ENCODE measurements at regions not wholly inside any gene's neighbourhood (a gene's known extent, or its start where the extent isn't known, plus 50 kb on each side); places are given as distances from the start of the nearest gene placed in this dataset.
"Not testable (repeated sequence)": the region's sequence is repeated elsewhere in the genome, so short reads cannot be mapped to it uniquely, and the experiment has no call there.

DNA sequence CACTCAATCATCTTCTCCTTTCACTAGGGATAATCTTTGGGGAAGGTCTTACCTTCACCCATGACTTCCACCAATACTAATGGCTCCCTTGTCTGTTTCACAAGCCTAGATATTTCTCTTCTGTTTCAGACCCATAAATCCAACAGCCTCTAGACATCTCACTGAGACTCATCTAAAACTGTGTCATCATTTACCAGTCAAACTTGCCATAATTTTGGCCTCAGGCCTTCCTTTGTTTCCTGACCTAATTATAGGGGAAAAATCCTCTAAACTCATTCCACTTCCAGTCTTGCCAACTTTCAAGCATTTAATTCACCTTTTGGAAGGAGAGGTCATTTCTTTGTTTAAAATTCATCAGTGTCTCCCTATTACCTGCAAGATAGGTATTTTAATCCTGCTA is 181.0 kb upstream of the CNKSR2 start:
- no peaks in the 10 kb centered on the region for H3K36me3 ChIP-seq (ENCODE audit: control insufficient read depth, insufficient read depth, low read length)
- no peak for DNase-seq (ENCODE audit: low read depth in 4 of 6, low spot score in 6 of 6)
- H3K4me3 ChIP-seq (ENCODE audit: low read depth, low read length), result no peak overlapping the region
- no peaks in the 10 kb centered on the region for H3K27me3 ChIP-seq (ENCODE audit: control insufficient read depth, insufficient read depth, low read length)
- no peaks in the 10 kb centered on the region for H3K9me3 ChIP-seq (ENCODE audit: control insufficient read depth, insufficient read depth, low read length)
- H3K4me1 ChIP-seq (ENCODE audit: control insufficient read depth, insufficient read depth, low read length), result no peaks in the 10 kb centered on the region
- no peak overlapping the region for H3K27ac ChIP-seq (ENCODE audit: low read depth, low read length)

DNA sequence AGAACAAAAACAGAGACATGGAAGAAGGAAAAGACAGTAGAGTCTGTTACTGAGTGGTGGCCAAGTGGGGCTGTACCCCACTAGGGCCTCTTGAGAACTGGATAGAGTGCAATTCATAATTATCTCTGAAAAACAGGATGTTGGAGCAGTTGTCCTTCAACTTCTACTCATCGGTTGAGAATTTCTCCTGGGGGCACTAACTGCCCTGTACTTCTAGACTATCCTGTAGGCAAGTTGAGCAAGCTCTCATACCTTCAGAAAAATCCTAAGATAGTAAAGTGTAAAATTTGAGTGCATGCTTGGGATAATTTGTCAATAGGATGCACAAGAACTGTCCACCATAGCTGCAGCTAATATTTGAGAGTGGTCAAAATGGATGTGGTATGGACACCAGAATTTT is 179.7 kb upstream of the CNKSR2 start:
- Histone ChIP-seq H3K27ac (ENCODE audit: low read depth, low read length) (no peak overlapping the region), H3K27me3 (ENCODE audit: control insufficient read depth, insufficient read depth, low read length) (no peaks in the 10 kb centered on the region), H3K9me3 (ENCODE audit: control insufficient read depth, insufficient read depth, low read length) (no peaks in the 10 kb centered on the region), H3K4me1 (ENCODE audit: control insufficient read depth, insufficient read depth, low read length) (no peaks in the 10 kb centered on the region), H3K36me3 (ENCODE audit: control insufficient read depth, insufficient read depth, low read length) (no peaks in the 10 kb centered on the region), H3K4me3 (ENCODE audit: low read depth, low read length) (no peak overlapping the region)
- 100% methylated on average over 1 of the region's 1 CpG for WGBS (ENCODE audit: insufficient coverage)
- no peak for DNase-seq (ENCODE audit: low read depth in 4 of 6, low spot score in 6 of 6)

DNA sequence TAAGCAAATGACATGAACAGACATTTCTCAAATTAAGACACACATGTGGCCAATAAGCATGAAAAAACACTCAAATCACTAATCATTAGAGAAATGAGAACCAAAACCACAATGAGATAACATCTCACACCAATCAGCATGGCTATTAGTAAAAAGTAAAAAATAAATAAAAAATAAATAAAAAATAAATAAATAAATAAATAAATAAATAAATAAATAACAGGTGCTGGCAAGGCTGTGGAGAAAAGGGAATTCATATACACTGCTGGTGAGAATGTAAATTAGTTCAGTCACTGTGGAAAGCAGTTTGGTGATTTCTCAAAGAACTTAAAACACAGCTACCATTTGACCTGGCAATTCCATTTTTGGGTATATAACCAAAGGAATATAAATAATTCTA is 167.1 kb upstream of the CNKSR2 start:
- H3K36me3 ChIP-seq (ENCODE audit: control insufficient read depth, insufficient read depth, low read length), result no peaks in the 10 kb centered on the region

DNA sequence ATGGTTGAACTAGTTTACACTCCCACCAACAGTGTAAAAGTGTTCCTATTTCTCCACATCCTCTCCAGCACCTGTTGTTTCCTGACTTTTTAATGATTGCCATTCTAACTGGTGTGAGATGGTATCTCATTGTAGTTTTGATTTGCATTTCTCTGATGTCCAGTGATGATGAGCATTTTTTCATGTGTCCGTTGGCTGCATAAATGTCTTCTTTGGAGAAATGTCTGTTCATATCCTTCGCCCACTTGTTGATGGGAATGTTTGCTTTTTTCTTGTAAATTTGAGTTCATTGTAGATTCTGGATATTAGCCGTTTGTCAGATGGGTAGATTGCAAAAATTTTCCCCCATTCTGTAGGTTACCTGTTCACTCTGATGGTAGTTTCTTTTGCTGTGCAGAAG is 155.0 kb upstream of the CNKSR2 start:
- not testable (repeated sequence) for H3K9me3 ChIP-seq (ENCODE audit: control insufficient read depth, insufficient read depth, low read length); H3K4me1 ChIP-seq (ENCODE audit: control insufficient read depth, insufficient read depth, low read length); H3K27me3 ChIP-seq (ENCODE audit: control insufficient read depth, insufficient read depth, low read length); H3K4me3 ChIP-seq (ENCODE audit: low read depth, low read length); DNase-seq (ENCODE audit: low read depth in 4 of 6, low spot score in 6 of 6); H3K27ac ChIP-seq (ENCODE audit: low read depth, low read length); H3K36me3 ChIP-seq (ENCODE audit: control insufficient read depth, insufficient read depth, low read length)
- WGBS (ENCODE audit: insufficient coverage), result no CpG with 5 or more reads among the region's 3 CpGs

More for the DNA sequence above, 167.1 kb upstream of the CNKSR2 start:
- Histone ChIP-seq H3K27me3 (ENCODE audit: control insufficient read depth, insufficient read depth, low read length) (no peaks in the 10 kb centered on the region), H3K4me1 (ENCODE audit: control insufficient read depth, insufficient read depth, low read length) (no peaks in the 10 kb centered on the region), H3K27ac (ENCODE audit: low read depth, low read length) (no peak overlapping the region), H3K4me3 (ENCODE audit: low read depth, low read length) (no peak overlapping the region), H3K9me3 (ENCODE audit: control insufficient read depth, insufficient read depth, low read length) (no peaks in the 10 kb centered on the region)
- DNase-seq (ENCODE audit: low read depth in 4 of 6, low spot score in 6 of 6), result no peak

DNA sequence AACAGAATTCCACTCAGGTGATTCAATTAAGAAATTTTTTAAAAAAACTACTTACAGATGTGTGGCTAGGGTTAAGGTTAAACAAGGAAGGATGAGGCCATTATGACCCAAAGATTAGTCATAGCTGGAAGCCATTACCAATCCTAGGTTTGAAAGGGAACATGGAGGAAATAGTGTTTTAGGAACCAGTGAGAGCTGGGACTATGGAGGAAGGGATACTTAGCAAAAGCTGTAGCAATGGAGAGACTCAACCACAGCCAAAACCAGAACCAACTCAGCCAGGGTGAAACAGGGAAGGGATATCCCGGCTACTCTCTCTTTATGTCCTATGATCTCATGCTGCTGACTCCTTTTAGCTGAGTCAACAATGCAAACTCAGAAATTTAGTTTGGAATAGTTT is 148.6 kb upstream of the CNKSR2 start:
- H3K27ac ChIP-seq (ENCODE audit: low read depth, low read length), result no peak overlapping the region
- H3K4me1 ChIP-seq (ENCODE audit: control insufficient read depth, insufficient read depth, low read length), result no peaks in the 10 kb centered on the region
- no peak for DNase-seq (ENCODE audit: low read depth in 4 of 6, low spot score in 6 of 6)
- H3K4me3 ChIP-seq (ENCODE audit: low read depth, low read length), result no peak overlapping the region
- no peaks in the 10 kb centered on the region for H3K27me3 ChIP-seq (ENCODE audit: control insufficient read depth, insufficient read depth, low read length)
- no peaks in the 10 kb centered on the region for H3K36me3 ChIP-seq (ENCODE audit: control insufficient read depth, insufficient read depth, low read length)
- no peaks in the 10 kb centered on the region for H3K9me3 ChIP-seq (ENCODE audit: control insufficient read depth, insufficient read depth, low read length)
- no CpG with 5 or more reads among the region's 1 CpG for WGBS (ENCODE audit: insufficient coverage)

DNA sequence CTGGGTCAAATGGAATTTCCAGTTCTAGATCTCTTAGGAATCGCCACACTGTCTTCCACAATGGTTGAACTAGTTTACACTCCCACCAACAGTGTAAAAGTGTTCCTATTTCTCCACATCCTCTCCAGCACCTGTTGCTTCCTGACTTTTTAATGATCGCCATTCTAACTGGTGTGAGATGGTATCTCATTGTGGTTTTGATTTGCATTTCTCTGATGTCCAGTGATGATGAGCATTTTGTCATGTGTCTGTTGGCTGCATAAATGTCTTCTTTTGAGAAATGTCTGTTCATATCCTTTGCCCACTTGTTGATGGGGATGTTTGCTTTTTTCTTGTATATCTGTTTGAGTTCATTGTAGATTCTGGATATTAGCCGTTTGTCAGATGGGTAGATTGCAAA is 145.2 kb upstream of the CNKSR2 start:
- no CpG with 5 or more reads among the region's 3 CpGs for WGBS (ENCODE audit: insufficient coverage)
- H3K4me1 ChIP-seq (ENCODE audit: control insufficient read depth, insufficient read depth, low read length); DNase-seq (ENCODE audit: low read depth in 4 of 6, low spot score in 6 of 6); H3K9me3 ChIP-seq (ENCODE audit: control insufficient read depth, insufficient read depth, low read length); H3K27me3 ChIP-seq (ENCODE audit: control insufficient read depth, insufficient read depth, low read length); H3K4me3 ChIP-seq (ENCODE audit: low read depth, low read length); H3K27ac ChIP-seq (ENCODE audit: low read depth, low read length); H3K36me3 ChIP-seq (ENCODE audit: control insufficient read depth, insufficient read depth, low read length): not testable (repeated sequence)

DNA sequence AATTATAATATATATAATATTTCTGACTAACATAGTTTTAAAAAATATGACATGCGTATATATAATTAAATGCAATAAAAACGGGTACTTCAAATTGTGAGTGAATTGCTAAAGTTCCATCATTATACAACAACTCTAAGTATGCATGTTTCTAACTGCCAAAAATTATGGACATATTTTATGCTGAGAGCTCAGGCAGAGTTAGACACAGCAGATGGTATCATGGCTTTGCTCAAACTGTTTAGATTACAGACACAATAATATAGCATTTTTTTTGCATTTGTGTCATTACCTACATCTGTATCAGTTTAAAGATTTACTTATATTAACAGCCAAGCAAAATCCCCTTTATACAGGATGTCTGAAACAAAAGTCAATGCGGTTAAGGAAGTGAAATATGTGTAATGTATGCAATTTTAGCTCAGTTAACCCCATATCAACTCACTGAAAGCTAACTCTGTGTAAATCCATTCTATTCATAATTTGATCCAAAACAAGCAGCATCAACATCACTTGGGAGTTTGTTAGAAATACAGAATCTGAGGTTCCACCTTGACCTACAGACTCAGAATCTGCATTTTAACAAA is 119.1 kb upstream of the CNKSR2 start:
- no peaks in the 10 kb centered on the region for H3K36me3 ChIP-seq (ENCODE audit: control insufficient read depth, insufficient read depth, low read length)
- H3K27ac ChIP-seq (ENCODE audit: low read depth, low read length), result no peak overlapping the region
- H3K27me3 ChIP-seq (ENCODE audit: control insufficient read depth, insufficient read depth, low read length), result no peaks in the 10 kb centered on the region
- no CpG with 5 or more reads among the region's 3 CpGs for WGBS (ENCODE audit: insufficient coverage)
- peak in 2 of 6 donors; percentile 6 to 56 for DNase-seq (ENCODE audit: low read depth in 4 of 6, low spot score in 6 of 6)
- no peak overlapping the region for H3K4me3 ChIP-seq (ENCODE audit: low read depth, low read length)
- H3K4me1 ChIP-seq (ENCODE audit: control insufficient read depth, insufficient read depth, low read length), result no peaks in the 10 kb centered on the region
- H3K9me3 ChIP-seq (ENCODE audit: control insufficient read depth, insufficient read depth, low read length), result no peaks in the 10 kb centered on the region

DNA sequence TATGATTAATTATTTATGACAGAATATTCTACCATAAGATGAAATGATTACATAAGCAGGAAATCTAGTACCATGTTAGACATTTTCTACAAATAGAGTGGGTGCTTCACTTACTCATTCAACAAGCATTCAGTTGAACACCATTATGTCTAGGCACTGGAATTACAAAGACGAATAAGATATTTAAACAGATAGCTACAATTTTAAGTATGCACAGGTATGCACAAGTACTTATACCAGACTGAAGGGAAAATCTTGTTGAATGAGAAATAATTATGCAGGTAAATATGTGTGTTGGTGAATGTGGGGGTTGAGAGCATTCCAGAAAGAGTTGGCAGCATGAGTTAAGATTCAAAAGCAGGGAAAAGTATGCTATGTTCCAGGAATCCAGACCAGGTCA is 107.3 kb upstream of the CNKSR2 start:
- no peaks in the 10 kb centered on the region for H3K36me3 ChIP-seq (ENCODE audit: control insufficient read depth, insufficient read depth, low read length)
- no peak overlapping the region for H3K4me3 ChIP-seq (ENCODE audit: low read depth, low read length)
- DNase-seq (ENCODE audit: low read depth in 4 of 6, low spot score in 6 of 6), result no peak
- H3K9me3 ChIP-seq (ENCODE audit: control insufficient read depth, insufficient read depth, low read length), result no peaks in the 10 kb centered on the region
- H3K27me3 ChIP-seq (ENCODE audit: control insufficient read depth, insufficient read depth, low read length), result no peaks in the 10 kb centered on the region
- H3K27ac ChIP-seq (ENCODE audit: low read depth, low read length), result no peak overlapping the region
- WGBS (ENCODE audit: insufficient coverage), result no CpG with 5 or more reads among the region's 1 CpG
- H3K4me1 ChIP-seq (ENCODE audit: control insufficient read depth, insufficient read depth, low read length), result no peaks in the 10 kb centered on the region

DNA sequence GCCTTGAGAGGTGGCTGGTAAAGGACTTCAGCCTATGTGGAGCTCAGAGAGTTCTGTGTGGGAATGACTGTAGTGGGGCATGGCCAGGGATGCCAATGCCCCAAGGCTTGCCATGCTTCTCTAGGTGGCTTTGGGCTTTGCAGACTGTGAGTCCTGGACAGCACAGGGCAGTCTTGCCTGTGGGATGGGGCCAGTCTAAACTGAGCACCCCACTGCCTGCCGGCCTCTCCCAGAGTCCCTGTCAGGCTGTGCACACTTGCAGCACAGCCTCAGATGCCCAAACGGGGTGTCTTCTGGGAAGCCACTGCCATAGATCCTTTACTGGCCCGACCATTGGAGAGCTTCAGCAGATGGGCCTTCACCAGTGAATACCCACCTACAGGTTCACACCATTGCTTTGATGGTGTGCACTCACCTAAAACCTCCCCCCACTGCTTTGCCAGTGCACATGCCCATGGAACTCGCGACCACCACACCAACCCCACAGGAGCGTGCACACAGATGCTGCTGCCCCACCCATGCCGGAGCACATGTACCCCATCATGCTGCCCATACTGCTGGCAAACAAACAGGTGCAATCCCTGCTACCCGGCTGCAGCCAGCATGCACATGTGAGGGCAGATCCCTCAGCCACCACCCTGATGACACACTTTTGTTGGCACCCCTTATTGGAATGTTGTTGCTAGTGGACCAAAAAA is 97.3 kb upstream of the CNKSR2 start:
- no peak for DNase-seq (ENCODE audit: low read depth in 4 of 6, low spot score in 6 of 6)
- no peak overlapping the region for H3K4me3 ChIP-seq (ENCODE audit: low read depth, low read length)
- H3K36me3 ChIP-seq (ENCODE audit: control insufficient read depth, insufficient read depth, low read length), result no peaks in the 10 kb centered on the region
- H3K9me3 ChIP-seq (ENCODE audit: control insufficient read depth, insufficient read depth, low read length), result no peaks in the 10 kb centered on the region
- 71% methylated on average over 8 of the region's 8 CpGs for WGBS (ENCODE audit: insufficient coverage)
- no peak overlapping the region for H3K27ac ChIP-seq (ENCODE audit: low read depth, low read length)
- no peaks in the 10 kb centered on the region for H3K27me3 ChIP-seq (ENCODE audit: control insufficient read depth, insufficient read depth, low read length)
- no peaks in the 10 kb centered on the region for H3K4me1 ChIP-seq (ENCODE audit: control insufficient read depth, insufficient read depth, low read length)

DNA sequence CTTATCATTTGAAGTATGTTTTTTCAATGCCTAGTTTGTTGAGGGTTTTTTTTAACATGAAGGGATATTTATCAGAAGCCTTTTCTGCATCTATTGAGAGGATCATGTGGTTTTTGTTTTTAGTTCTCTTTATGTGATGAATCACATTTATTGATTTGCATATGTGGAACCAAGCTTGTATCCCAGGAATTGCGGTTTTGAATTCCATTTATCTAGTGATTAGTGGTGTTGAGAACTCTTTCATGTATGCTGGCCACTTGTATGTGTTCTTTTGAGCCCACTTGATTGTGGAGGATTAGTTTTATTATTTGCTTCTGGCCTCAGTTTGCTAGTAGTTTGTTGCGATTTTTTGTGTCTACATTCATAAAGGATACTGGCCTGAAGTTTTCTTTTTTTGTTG is 85.0 kb upstream of the CNKSR2 start:
- Histone ChIP-seq H3K36me3 (ENCODE audit: control insufficient read depth, insufficient read depth, low read length) (no peaks in the 10 kb centered on the region), H3K4me3 (ENCODE audit: low read depth, low read length) (no peak overlapping the region), H3K27me3 (ENCODE audit: control insufficient read depth, insufficient read depth, low read length) (no peaks in the 10 kb centered on the region), H3K27ac (ENCODE audit: low read depth, low read length) (no peak overlapping the region), H3K4me1 (ENCODE audit: control insufficient read depth, insufficient read depth, low read length) (no peaks in the 10 kb centered on the region), H3K9me3 (ENCODE audit: control insufficient read depth, insufficient read depth, low read length) (no peaks in the 10 kb centered on the region)
- 62% methylated on average over 2 of the region's 2 CpGs for WGBS (ENCODE audit: insufficient coverage)
- no peak for DNase-seq (ENCODE audit: low read depth in 4 of 6, low spot score in 6 of 6)

All from spinal cord (tissue), 9 donors.